NCI-H1694 treated with DMSO at 0.1 percent for 48 hours (cell line): ENCODE measurements at regions not wholly inside any gene's neighbourhood (a gene's known extent, or its start where the extent isn't known, plus 50 kb on each side); places are given as distances from the start of the nearest gene placed in this dataset.

ENCODE experiments used
- DNase-seq: peaks from one replicate; lab custom pipeline; 2025; lab: John Stamatoyannopoulos, UW

DNA sequence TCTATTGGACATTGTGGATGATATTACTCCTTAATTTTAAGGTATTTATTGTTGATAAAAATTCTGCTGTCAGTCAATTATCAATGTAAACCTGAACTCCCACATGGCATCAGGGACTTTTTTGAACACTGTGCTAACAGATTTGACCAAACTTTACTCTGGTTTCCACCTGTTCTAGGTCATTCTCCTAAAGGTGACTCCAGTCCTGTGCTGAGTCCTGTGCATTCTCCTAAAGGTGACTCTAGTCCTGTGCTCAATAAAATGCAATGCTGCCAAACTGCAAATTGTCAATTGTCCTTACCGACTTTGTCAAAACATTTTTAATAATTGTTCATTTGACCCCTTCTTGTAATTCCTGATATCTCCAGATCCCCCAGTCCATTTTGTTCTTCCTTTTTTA, 408.4 kb upstream of the EPHA7 start:
- DNase-seq = no peak

DNA sequence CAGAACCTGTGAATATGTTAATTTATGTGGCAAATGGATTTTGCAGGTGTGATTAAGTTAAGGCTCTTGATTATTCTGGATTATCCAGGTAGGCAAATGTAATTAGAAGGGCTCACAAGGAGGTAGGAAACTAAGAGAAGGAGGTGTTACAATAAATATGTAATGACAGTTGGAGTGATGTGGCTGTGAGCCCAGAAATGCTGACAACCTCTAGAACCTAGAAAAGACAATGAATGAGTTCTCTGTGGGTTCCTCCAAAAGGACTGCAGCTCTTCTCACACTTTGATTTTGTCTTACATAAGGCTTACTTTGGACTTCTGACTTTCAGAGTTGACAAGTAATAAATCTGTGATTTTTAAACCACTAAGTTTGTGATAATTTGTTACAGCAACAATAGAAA, 406.6 kb upstream of the EPHA7 start:
- no peak for DNase-seq

DNA sequence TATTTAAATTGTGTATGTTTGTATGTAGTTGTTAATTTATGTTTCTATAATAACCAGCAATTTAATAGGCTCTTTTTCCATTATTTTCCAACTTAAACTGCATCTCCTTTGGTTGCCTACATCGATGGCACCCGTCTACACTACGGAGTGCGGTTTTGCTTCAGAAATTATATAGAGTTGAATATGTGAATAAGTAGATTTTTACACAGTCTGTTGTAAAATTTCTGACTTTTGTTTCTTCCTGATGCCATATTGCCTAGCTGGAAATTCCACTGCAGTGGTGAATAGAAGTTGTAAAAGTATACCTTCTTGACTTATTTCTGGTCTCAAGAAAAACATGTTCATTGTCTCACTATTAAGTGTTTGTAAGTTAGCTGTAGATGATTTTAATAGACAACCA, 404.1 kb upstream of the EPHA7 start:
- DNase-seq = no peak

DNA sequence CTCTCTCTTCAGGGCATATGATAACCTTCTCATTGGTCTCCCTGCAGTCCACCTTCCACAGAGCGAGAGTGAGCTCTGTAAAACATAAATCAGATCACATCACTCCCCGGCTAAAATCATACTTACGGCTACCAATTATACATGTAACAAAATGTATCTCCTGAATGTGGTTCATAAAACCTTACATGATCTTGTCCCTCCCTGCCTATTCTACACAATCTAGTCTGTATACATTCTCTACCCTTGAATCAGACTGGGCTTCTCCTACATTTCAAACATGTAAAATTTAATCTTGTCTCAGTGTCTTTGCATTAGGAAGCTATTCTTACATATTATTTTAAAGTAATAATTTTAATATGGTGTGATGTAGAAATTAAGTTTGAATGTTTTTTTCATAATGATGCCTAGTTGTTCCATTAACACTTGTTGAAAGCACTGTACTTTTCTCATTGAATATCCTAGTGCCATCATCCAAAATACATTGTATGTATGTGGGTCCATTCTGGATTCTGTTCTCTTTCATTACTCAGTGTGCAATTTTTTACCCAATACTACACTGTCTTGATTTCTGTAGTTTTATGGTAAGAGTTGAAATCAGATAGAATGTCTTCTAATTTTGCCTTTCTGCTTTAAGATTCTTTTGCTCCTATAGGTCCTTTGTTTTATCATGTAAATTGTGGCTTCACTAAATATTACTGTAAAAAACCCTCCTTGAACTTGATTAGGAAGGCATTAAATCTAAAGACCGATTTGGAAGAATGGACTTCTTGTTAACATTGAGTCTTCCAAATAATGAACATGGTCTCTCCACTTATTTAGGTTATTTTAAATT, 403.3 kb upstream of the EPHA7 start:
- no peak for DNase-seq

DNA sequence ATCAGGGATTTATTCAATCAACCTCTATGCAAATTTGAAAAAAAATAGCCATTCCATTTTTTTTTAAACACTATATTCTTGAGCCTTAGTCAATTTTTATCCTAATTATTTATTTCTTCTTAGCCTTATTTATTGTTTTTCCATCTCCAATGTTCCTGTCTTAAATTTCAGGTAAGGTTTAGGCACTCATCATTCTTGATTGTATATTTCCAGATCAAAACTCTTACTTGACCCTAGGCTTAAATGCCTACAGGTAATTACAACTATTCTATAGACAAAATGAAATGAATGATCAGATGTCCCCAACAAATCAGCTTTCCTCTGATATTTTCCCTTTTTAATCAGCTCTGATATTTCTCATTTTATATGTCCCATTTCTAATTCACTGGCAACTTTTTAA, 402.6 kb upstream of the EPHA7 start:
- no peak for DNase-seq

DNA sequence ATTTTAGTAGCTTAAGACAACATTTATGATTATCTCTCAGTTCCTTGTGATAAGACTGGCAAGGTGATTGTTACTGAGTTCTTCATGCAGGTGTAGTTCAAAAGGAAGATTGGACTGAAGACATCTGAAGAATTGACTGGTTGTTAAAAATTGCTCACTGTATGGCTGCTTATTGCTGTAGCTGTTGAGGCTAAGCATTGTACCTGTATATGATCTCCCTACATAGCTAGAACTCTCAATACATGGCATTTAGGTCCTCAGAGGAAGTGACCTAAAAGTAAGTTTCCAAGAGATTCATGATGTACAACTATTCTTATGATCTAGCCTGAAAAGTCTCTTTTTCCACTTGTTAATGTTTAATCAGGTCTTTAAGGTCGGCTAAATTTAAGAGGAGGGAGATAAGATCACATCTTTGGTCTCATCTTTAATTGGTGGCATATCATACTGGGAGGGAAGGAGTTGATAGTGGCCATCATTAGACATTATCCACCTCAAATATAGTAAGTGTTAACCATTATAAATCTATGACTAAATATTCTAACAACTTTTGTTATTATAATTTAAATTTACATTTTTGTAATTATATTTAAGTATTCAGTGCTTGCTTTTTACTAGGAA, 401.2 kb upstream of the EPHA7 start:
- DNase-seq = no peak

DNA sequence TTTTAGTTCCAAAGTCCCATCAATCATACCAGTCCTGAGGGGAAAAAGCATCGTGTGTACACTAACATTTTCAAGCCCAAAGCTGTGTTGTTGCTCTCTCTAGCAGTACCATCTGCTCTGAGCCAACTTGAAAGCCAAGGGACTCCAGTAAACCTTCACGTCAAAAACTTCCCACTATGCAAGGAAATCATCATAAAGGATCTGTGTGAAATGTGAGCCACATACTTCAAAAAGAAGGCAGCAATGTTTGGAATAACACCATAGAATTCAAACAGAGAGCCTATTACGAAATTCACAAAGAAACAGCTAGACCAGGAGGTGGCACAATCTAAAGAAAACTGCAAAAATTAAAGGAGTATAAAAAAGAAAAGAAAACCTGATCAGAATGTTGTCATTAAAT, 399.8 kb upstream of the EPHA7 start:
- peak; percentile 8 for DNase-seq

DNA sequence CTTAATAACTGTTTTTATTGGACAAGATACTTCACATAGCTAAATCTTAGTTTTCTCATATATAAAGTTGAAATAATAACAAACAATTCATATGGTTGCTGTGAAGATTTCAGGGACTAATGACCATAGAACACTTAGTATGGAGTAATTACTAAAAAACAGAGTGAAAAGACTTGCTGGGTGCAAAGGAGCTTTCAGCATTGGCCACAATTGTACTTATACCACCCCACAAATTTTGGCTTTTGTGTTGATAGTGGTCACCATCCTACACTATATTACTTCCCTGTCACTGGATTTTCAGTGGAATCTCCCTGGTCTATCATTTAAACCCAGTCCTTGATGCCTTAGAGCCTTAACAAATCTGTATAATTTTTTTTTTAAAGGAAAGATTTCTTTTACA, 398.6 kb upstream of the EPHA7 start:
- DNase-seq = no peak

DNA sequence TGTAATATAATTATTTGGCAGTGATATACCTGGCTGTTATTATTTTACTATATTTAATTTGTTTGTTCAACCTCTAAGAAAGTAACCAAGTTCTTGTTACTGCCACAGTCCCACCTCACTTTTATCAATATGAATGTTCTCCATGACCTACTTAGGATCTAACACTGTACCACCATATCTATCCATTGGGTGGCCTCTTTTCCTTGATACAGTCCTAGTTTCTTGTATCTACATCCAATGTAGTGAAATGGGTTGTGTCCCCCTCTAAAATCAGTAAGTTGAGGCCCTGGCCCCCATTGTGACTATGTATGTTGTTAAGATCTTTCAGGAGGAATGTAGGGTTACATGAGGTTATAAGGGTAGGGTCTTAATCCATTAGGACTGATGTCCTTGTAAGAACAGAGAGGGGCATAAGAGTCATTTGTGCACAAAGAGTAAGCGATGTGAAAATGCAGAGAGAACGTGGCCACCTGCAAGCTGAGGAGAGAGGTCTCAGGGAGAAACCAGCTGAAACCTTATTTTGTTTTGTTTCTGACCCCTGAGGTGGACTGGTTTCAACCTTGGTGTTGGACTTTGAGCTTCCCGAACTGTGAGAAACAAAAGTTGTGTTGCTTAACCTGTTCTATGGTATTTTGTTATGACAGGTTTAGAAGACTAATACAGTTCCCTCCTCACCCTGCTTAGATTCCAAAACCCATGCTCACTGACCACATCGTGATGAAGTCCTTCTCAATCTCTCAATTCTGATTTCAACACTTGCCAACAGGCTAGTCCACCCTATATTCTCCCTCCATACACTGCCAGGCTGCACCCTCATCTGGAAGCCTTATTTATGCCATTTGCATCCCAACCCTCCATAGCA, 387.3 kb upstream of the EPHA7 start:
- DNase-seq = no peak

DNA sequence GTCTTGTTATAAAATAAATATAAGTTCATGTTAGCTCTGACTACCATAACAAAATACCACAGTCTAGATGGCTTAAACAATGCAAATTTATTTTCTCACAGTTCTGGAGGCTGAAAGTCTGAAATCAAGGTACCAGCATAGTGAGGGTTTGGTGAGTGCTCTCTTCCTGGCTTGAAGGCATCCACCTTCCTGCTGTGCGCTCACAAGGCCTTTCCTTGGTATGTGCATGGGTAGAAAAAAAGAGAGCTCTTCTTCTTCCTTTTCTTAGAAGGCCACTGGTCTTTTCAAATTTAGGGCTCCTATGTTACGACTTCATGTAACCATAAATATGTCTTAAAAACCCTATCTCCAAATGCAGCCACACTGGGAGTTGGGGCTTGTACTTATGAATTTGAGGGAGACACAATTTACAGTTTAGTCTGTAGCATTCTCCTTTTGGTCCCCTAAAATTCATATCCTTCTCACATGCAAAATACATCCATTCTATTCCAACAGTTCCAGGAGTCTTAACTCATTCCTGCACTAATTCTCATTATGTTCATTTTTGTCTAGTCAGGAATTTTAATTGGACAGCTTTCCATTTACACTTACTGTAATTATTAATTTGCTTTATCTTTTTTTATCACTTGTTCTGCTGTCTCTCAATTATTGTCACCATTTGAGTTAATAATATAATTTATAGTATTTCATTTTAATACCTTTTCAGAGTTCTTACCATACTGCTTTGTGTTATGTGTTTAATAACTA, 381.9 kb upstream of the EPHA7 start:
- no peak for DNase-seq

DNA sequence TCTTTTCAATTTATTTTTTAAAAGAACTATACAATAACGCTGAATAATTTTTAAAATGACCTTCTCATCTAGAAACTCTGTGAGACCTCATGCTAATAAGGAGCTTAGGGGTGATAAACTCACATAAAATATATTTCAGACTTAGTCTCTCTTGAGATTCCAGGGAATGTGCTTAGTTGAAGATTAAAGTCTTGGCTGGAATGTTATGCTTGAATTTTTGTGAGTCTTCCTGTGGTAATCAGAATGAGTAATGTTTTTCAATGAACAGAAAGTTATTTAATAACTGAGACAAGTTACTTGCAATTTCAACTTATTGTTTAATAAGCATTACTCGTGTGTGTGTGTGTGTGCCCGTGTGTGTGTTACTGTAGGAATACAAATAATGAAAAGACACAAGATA, 379.9 kb upstream of the EPHA7 start:
- no peak for DNase-seq

DNA sequence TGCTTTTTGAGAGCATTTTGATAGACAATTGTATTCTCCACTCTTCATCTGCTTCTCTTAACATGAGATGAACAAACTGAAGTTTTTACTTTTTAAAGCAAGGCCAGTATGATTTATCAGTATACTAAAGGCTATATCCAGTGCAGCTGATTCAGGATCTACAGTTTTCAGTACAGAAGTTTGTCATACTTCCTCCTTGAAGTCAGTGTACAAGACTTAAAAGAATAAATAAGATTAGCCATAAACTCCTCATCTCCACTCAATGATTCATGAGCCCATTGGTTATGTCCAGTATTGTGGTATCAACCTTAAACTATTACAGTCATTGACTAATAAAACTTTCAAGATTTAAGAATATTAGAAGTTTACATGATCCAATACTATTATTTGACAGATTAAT, 374.8 kb upstream of the EPHA7 start:
- DNase-seq = no peak

DNA sequence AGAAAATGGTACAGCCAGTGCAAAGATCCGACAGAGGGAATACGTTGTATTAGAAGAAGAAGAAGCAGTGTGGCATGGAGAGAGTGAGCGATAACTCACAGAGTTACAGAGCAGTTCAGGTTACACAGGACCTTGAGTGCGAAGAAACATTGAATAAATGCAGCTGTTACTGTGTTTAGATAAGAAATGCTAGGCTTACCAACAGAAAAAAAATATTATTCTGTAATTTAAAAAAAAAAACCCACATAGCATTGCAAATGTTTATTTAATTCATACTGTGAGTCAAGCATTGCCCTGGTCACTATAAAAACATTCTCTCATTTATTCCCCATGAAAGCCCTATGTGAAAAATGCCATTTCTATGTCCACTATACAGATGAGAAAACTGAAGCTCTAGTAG, 373.4 kb upstream of the EPHA7 start:
- no peak for DNase-seq

DNA sequence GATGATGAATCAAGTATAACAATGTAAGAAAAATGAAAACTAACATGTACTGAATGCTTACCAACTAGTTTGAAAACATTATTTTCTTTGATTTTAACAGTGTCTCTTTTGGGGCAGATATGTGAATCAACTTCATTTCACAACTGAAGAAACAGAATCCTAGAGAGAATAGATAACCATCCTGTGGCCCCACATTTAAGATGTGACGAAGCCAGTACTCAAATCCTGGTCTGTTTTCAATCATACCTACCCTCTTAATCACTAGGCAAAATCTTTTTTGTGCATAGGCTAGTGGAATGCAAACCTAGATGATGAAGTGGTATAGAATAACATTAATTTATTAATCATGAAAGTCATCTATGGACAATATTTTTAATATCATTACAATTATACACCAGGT, 371.6 kb upstream of the EPHA7 start:
- DNase-seq = no peak

DNA sequence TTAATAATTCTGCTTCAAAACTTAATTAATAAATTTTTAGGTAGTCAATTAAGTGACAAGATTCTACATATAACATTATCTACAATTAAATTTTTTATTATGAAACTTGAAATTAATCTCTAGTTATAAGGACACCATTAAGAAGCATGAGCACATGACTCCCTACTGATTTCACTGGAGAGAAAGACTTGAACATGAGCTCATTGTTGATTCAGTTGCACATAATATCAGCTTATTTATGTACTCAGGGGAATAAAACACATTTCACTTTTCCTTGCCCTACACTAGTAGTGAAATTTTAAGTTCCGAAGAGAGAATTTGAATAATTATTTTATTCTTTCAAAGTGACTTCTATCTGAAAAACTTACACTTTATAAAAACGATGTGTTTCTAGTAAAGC, 370.2 kb upstream of the EPHA7 start:
- DNase-seq = no peak

DNA sequence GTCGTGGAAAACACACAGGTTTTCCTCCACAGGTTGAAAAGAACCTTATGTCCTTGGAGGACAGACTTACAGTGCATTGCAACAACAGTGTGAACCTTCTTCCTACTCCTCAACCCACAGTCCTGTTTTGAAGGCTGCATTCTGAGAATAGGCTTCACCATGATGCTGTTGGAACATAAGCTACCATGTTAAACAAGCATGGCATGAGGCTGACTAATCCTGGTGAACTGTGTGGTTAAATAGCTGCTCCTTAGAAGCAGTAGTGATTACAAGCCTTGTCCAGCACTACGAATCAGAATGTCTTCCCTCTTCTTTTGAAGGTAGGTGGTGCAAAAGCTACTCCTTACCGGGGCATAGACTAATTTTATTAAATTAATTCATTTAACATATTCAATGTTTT, 368.5 kb upstream of the EPHA7 start:
- DNase-seq = no peak

DNA sequence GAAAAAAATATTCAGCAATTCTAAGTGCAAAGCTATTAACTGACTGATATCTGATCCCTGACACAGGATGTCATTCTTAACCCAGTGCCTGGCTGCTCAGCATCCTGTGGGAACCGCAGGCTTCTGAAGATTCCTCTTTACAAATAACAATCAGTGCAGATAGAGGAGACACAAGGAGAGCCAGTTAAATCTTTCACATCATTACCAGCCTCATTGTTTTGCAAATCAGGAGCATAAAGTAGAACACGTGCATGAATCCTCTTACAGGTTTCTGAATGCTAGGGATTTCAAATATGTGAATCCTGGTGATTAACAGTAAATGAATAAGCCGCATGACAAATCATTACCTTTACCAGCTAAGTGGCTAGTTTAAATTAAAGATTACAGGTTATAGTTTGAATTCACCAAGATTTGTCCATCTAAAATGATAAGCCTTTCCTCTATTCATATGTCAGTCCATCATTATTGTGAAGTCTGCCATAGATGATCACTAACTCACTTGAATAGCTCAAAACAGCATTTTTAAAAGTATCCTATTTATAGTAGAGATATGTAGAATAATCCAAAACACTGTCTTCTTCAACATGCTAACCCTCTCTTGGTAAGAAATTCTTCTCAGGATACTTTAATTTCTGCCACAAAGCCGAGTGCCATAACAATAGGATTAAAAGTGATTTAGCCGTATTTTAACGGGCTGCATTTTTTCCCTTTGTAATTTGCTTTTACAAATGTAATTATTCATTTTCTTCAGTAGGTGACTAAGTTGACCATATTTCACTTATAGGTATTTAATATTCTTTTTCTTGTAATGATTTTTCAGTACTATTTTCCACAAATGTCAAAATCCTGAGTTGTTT, 367.3 kb upstream of the EPHA7 start:
- no peak for DNase-seq

DNA sequence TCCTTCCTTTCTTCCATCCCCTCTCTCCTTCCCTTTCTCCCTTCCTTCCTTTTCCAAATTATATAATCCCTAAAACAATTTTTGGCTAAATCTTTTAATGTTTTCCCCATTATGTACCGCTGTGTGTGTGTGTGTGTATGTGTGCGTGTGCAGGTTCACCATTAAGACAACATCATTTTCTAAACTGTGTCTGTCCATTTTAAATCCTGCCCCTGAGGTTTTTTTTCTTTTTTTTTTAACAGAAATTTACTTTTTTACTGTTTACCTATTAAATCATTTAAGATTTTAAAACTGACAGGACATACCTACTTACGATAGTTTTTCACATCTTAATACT, 366.3 kb upstream of the EPHA7 start:
- DNase-seq = no peak

DNA sequence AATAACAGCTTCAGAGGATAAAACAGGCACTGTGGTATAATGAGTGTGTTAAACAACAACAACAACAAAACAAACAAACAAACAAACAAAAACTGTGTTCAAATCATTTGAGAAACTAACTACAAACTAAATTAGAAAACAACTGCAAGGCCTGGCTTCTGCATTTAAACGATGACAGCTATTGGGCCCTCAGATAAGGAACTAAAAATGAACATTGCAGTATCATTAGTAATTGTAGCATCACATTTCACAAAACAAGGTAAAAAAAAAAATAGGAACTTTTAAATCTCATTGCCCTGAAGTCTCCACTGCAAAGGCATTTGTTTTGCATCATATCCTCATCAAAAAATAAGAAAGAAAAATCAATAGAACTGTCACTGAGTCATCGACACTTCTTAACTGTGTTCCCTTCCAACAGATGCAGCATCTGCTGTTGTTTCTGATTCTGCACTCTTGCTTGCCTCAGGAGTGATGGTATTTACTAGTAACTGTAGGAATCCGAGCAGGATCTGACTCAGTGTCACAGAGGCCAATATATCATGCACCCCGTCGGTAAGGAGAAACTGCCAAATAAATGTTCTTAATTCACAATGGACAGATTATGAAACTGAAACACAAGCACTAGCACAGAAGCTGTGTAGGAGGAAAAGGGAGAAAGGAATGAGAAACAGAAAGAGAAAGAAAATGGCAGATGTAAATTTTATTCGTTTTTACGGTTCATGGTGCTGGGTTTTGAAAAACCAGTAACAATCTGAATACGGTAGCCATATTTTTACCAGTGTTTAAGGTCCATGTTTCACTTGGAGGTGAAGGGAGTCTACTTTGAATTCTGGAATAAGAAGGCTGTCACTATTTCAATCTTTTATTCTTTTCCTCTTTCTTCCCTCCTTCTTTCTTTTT, 365.7 kb upstream of the EPHA7 start:
- no peak for DNase-seq

DNA sequence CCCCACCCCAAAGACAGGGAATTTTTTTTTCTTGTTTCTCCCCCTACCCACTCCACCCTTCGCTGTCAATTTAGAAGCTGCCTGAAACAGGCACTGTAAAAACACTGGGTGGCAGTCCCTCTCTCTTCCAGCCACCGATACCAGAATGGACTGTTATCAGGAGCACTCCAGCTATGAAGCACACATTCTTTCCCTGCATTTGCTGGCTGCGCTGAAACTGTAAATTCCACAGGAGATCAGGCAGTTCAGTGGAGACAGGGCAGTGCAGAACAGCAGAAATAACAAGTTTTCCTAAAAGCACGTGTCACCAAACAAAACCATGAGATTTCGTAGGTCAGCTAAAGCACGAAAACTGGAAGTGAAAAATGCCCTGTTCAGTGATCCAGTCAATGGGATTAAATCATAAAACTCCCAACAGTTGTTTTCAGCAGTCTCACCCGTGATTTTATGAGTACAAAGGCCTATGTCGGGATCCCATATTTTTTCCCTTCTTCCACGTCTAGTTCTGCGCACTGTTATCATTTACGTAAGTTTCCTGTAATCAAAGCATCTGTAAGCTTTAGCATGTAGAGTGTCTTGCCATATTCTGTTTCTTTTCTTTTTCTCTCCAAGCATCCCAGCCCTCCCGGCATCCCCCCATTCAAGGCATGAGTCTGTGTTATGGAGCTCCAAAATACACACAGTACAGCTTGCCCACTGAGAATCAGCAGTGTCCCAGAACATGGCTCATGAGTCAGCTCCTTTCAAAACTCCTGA, 359.9 kb upstream of the EPHA7 start:
- no peak for DNase-seq
